ENCODE measurements at regions not wholly inside any gene's neighbourhood (a gene's known extent, or its start where the extent isn't known, plus 50 kb on each side); places are given as distances from the start of the nearest gene placed in this dataset.

DNA sequence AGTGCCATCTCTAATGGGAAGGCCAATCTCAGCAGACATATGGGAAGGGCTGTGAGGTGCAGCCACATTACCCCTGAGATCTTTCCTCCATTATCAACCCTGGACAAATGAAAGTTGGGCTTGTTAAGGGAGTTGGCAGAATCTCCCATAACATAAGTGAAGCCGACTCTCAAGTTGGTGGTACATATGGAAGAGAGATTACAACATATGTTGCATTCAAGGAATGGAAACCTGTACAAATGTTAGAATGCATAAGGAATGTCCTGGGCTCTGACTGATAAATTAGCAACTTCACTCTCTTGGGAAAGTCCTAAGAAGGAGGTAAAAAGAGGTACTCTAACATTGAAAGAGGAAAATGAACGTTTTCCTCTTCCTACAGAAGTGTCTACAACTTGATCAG, 288.7 kb downstream of the IL20RB start:
- Mint-ChIP-seq H3K4me3 (no peak overlapping the region), H3K27ac (no peak overlapping the region), H3K4me1 (no peaks in the 10 kb centered on the region), H3K9me3 (peaks cover 2% of the 10 kb centered on the region), H3K27me3 (no peaks in the 10 kb centered on the region), H3K36me3 (ENCODE audit: low read depth) (no peaks in the 10 kb centered on the region)
- no peak for DNase-seq
- ChIA-PET CTCF (no interaction called here), POLR2A (no interaction called here)

DNA sequence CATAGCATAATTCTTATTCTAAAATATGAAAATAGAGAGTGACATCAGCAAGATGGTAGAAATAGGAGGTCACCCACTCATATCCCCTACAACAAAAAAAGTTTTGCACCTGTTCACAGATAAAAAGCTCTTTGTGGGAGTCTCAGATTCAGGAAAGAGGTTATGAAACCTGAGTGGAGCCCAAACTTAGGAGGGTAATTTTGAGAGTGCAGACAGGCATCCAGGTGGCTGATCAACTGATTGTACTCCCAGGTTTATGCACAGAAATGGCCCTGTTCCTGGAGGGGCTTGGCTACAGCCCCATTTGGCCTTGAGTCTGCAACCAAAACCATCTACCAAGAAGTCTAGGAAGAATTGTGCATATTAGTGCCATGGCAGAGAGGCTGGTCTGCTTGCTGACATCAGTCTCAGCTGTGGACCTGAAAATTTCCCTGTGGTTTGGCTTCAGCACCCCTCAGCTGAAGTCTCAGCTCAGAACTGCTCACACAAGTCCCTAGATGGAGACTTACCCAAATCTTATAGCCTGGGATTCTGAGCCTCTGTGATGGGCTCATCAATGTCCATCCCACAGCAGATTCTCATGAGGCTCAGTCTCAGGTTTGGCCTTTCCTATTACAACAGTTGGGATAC, 291.6 kb downstream of the IL20RB start:
- no peaks in the 10 kb centered on the region for H3K36me3 Mint-ChIP-seq (ENCODE audit: low read depth)
- peaks cover 2% of the 10 kb centered on the region for H3K9me3 Mint-ChIP-seq
- no peaks in the 10 kb centered on the region for H3K27me3 Mint-ChIP-seq
- H3K4me1 Mint-ChIP-seq, result no peaks in the 10 kb centered on the region
- no peak overlapping the region for H3K27ac Mint-ChIP-seq
- ChIA-PET CTCF (no interaction called here), POLR2A (no interaction called here)
- no peak for DNase-seq
- H3K4me3 Mint-ChIP-seq, result no peak overlapping the region

DNA sequence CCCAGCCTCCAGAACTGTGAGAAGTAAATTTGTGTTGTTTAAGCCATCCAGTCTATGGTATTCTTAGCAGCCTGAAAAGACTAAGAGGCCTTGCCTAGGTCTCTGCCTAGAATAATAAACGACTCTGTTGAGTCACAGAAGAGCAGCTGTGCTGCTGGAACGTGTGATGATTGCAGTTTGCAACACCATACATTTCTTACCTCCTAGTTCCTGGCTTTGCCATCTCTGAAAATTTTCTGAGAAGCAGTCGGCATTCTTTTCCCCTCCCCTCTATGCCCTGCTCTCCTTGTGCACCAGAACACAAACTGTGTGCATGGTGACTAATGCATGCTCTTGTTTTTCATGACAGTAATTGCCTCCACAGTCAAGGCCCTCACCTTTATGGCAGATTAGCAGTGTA, 301.3 kb downstream of the IL20RB start:
- Mint-ChIP-seq H3K9me3 (no peaks in the 10 kb centered on the region), H3K27ac (no peak overlapping the region), H3K4me1 (no peaks in the 10 kb centered on the region), H3K4me3 (no peak overlapping the region), H3K36me3 (ENCODE audit: low read depth) (no peaks in the 10 kb centered on the region), H3K27me3 (no peaks in the 10 kb centered on the region)
- ChIA-PET POLR2A (no interaction called here), CTCF (no interaction called here)
- no peak for DNase-seq

DNA sequence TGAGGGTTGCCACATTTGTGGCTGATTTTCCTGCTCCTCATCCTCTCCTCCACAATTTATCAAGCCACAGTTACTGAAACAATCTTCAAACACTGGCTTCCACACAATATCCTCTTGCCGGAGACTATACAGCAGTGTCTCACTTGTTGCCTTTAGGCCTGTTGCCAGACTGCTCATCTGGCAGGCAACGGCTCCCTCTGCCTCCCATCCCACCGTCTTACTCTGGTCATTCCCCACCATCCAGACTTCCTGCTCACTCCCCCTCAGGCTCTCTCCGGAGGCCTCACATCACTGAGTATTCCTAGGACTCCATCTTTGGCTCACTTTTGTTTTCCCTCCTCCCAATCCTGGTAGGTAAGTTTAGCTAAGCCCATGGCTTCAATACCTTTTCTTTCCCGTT, 301.9 kb downstream of the IL20RB start:
- H3K27me3 Mint-ChIP-seq, result no peaks in the 10 kb centered on the region
- H3K27ac Mint-ChIP-seq, result no peak overlapping the region
- POLR2A ChIA-PET, result no interaction called here
- no peaks in the 10 kb centered on the region for H3K4me1 Mint-ChIP-seq
- no peaks in the 10 kb centered on the region for H3K36me3 Mint-ChIP-seq (ENCODE audit: low read depth)
- no peak for DNase-seq
- CTCF ChIA-PET, result no interaction called here
- no peak overlapping the region for H3K4me3 Mint-ChIP-seq
- H3K9me3 Mint-ChIP-seq, result no peaks in the 10 kb centered on the region

DNA sequence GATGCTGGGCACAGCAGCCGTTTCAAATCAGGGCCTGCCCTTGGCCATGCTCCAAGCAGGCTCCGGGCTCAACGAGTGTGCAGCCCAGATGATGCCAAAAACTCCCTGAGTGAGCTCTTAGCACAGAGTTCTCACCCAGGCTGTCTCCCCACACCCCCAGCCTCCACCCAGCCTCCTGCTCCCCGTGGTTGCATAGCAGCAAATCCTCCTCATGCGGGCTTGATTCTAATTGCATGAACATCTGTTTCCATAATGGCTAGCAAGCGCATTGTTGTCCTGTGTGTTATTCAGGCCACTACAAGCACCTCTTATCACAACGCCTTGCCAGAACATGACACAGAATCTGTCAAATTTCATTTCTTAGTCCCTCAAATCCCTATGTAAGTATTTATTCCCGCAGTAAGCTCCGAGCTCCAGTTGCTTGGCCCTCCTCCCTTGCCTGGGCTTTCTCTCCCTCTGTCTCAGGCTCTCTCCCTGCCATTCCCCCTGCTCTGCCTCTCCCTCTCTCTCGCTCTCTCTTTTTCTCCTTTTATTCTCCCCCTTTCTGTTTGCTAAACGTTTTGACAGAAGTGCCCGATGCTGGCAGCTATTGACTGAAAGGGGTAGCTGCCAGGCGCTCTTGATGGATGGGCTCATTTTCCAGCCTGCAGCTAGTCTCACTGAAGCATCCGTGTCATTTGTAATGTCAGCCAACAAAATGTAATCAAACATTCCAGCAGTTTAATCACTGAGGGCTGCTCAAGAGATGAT, 306.5 kb downstream of the IL20RB start:
- no peaks in the 10 kb centered on the region for H3K9me3 Mint-ChIP-seq
- no peak for DNase-seq
- ChIA-PET CTCF (no interaction called here), POLR2A (no interaction called here)
- H3K27me3 Mint-ChIP-seq, result no peaks in the 10 kb centered on the region
- no peak overlapping the region for H3K4me3 Mint-ChIP-seq
- no peaks in the 10 kb centered on the region for H3K36me3 Mint-ChIP-seq (ENCODE audit: low read depth)
- H3K4me1 Mint-ChIP-seq, result no peaks in the 10 kb centered on the region
- no peak overlapping the region for H3K27ac Mint-ChIP-seq

DNA sequence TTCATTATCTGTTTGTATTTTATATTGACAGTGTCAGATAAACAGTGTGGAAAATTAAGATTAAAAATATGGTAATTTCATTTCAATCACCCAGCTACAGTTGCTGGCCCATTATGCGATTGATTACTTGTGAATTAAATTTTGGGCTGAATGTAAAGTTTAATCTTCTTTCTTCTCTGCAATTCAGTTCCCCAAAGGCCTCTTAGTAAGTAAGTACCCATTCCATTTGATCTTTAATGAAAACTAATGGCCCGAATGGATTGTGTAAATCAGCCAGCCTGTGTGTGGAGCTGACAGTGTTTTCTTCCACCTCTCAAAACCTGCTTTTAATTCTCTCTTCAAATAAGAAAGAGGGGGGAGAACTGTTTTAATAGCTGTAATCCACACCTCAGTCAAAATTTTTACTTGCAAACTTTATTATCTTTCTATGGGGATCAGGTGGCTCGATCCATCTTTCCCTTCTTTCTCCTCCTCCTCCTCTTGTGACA, 307.1 kb downstream of the IL20RB start:
- POLR2A ChIA-PET, result no interaction called here

DNA sequence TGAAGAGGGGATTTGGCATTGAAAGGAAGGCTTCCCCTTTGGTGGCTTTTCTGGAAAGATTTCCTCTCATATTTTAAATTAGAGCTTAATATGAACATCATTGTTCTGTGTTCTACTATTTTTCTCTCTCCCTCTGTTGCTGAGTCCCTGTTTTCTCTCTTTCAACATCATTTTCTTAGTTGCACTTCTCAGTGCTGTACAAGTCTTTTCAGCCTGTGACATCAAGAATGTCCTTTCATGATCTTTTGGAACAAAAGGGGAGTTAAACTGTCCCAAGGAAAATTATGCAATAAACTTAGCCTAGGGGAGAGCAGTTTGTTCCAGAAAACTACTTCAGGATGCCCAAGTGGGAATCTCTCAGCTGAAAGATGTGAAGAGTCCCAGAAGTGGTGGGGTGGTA, 325.1 kb downstream of the IL20RB start:
- no peak for DNase-seq
- POLR2A ChIA-PET, result interaction anchor here (1.4 kb wide), 1 partner anchor 12 kb away, joined by 3 read pairs; no protein-coding TSS in a partner anchor
- no peak overlapping the region for H3K27ac Mint-ChIP-seq
- CTCF ChIA-PET, result interaction anchor here (0.7 kb wide), 1 partner anchor 172 kb away, joined by 3 read pairs; no protein-coding TSS in a partner anchor
- H3K9me3 Mint-ChIP-seq, result no peaks in the 10 kb centered on the region
- H3K27me3 Mint-ChIP-seq, result no peaks in the 10 kb centered on the region
- H3K36me3 Mint-ChIP-seq (ENCODE audit: low read depth), result no peaks in the 10 kb centered on the region
- no peaks in the 10 kb centered on the region for H3K4me1 Mint-ChIP-seq
- no peak overlapping the region for H3K4me3 Mint-ChIP-seq

More for the DNA sequence above, 307.1 kb downstream of the IL20RB start:
- DNase-seq, result no peak
- Mint-ChIP-seq H3K9me3 (no peaks in the 10 kb centered on the region), H3K27me3 (no peaks in the 10 kb centered on the region), H3K4me3 (no peak overlapping the region), H3K36me3 (ENCODE audit: low read depth) (no peaks in the 10 kb centered on the region), H3K4me1 (no peaks in the 10 kb centered on the region), H3K27ac (no peak overlapping the region)
- CTCF ChIA-PET, result no interaction called here

DNA sequence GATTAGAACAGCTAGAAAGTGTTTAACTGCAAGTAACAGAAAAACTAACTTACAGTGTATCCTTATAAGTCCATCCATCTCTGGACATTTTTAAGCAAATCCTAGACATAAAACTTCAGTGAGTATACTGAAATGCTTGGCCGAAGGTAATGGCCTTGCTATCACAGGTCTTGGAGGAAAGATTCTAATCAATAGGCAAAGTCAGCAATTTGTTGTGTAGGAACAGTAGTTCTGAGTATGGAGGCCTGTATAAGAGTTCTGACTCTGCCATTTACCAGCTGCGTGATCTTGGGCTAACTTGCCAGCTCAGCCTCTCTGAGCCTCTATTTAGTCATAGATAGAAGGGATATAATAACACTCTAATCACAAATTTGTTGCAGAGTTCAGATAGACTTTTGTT, 328.1 kb downstream of the IL20RB start:
- no peaks in the 10 kb centered on the region for H3K4me1 Mint-ChIP-seq
- ChIA-PET POLR2A (no interaction called here), CTCF (interaction anchor here (1.1 kb wide), 1 partner anchor 253 kb away, joined by 3 read pairs; no protein-coding TSS in a partner anchor)
- DNase-seq, result no peak
- H3K9me3 Mint-ChIP-seq, result no peaks in the 10 kb centered on the region
- H3K36me3 Mint-ChIP-seq (ENCODE audit: low read depth), result no peaks in the 10 kb centered on the region
- no peaks in the 10 kb centered on the region for H3K27me3 Mint-ChIP-seq
- H3K4me3 Mint-ChIP-seq, result no peak overlapping the region
- H3K27ac Mint-ChIP-seq, result no peak overlapping the region

DNA sequence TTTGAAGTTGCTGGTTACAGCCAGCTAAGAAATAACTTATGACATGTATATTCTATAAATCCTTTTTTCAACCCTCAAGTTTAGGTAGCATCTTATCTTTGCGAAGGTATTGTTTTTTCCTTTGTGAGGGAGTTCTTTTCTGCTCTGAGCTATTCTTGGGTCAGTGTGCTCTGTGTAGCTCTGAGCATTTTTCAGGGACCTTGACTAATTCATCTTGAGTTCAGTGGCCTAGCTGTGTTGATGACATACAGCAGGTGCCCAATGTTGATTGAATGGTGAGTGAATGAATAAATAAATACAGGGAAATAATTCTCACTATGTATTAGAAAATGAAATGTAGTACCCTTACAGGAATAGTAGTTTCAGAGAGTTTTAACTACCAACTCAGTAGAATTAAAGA, 335.3 kb downstream of the IL20RB start:
- no peak overlapping the region for H3K27ac Mint-ChIP-seq
- ChIA-PET CTCF (no interaction called here), POLR2A (no interaction called here)
- no peaks in the 10 kb centered on the region for H3K27me3 Mint-ChIP-seq
- no peaks in the 10 kb centered on the region for H3K4me1 Mint-ChIP-seq
- no peaks in the 10 kb centered on the region for H3K9me3 Mint-ChIP-seq
- no peak for DNase-seq
- no peak overlapping the region for H3K4me3 Mint-ChIP-seq
- H3K36me3 Mint-ChIP-seq (ENCODE audit: low read depth), result no peaks in the 10 kb centered on the region

DNA sequence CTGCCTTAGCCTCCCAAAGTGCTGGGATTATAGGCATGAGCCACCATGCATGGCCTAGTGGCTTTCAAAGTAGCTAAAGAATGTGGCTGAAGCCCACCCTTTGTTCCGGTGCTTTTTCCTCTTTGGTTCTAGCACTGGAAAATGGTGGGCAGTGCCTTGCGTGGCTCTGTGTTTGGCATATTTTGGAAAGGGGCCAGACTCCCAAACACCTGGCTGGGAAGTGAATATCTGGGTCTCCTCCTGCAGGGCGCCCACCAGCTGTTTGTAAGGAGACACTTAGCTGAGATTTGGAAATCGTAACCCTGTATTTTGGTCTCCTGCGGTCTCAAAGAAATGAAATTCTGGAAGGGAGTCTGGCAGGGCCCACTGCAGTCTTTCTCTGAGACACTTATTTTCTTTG, 336.4 kb downstream of the IL20RB start:
- no peaks in the 10 kb centered on the region for H3K36me3 Mint-ChIP-seq (ENCODE audit: low read depth)
- no peaks in the 10 kb centered on the region for H3K4me1 Mint-ChIP-seq
- H3K27ac Mint-ChIP-seq, result no peak overlapping the region
- H3K27me3 Mint-ChIP-seq, result no peaks in the 10 kb centered on the region
- ChIA-PET CTCF (interaction anchor here (1.2 kb wide), 1 partner anchor 12 kb away, joined by 3 read pairs; no protein-coding TSS in a partner anchor), POLR2A (no interaction called here)
- no peak for DNase-seq
- no peak overlapping the region for H3K4me3 Mint-ChIP-seq
- no peaks in the 10 kb centered on the region for H3K9me3 Mint-ChIP-seq

DNA sequence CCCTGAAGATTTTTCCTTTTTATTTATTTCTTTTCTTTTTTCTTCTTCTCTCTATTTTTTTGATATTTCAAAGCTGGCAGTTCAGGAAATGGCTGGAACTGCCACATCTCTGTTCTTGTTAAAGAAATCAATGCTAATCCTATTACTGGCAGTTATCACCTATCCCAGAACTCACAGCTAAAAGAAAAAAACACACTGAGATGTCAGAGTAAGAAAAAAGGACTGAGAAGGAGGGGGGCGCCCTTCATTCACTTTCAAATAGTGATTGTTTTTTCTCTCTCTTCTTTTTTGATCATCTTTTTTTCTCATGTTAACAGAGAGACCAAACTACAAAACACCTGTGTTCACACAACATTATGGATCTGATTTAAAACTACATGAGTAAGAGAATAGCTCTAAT, 337.1 kb downstream of the IL20RB start:
- CTCF ChIA-PET, result interaction anchor here (1.2 kb wide), 1 partner anchor 13 kb away, joined by 3 read pairs; no protein-coding TSS in a partner anchor
- Mint-ChIP-seq H3K4me3 (no peak overlapping the region), H3K9me3 (no peaks in the 10 kb centered on the region), H3K27me3 (no peaks in the 10 kb centered on the region), H3K36me3 (ENCODE audit: low read depth) (no peaks in the 10 kb centered on the region), H3K4me1 (no peaks in the 10 kb centered on the region), H3K27ac (no peak overlapping the region)
- DNase-seq, result no peak
- POLR2A ChIA-PET, result interaction anchor here (1.0 kb wide), 1 partner anchor 12 kb away, joined by 3 read pairs; no protein-coding TSS in a partner anchor

DNA sequence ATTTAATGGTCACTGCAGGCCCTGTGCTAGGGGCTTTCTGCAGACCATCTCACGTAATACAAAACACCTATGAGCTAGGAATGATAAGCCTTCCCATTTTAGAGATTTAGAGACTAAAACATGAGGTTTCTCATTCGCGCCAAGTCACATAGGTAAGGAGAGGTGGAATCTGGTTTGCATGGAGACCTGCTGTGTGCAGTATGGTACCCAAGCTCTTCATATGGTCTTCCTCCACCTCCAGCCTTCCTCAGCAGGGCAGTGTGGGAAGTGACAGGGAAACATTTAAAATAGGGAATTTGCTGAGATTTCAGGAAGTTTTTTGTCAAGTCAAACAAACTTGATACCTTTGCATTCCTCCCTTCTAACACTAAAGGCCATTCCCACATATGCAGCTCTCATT, 337.6 kb downstream of the IL20RB start:
- H3K27ac Mint-ChIP-seq, result no peak overlapping the region
- H3K4me1 Mint-ChIP-seq, result no peaks in the 10 kb centered on the region
- no peaks in the 10 kb centered on the region for H3K36me3 Mint-ChIP-seq (ENCODE audit: low read depth)
- no peak overlapping the region for H3K4me3 Mint-ChIP-seq
- ChIA-PET CTCF (no interaction called here), POLR2A (interaction anchor here (1.0 kb wide), 1 partner anchor 13 kb away, joined by 3 read pairs; no protein-coding TSS in a partner anchor)
- H3K27me3 Mint-ChIP-seq, result no peaks in the 10 kb centered on the region
- no peak for DNase-seq
- H3K9me3 Mint-ChIP-seq, result no peaks in the 10 kb centered on the region

DNA sequence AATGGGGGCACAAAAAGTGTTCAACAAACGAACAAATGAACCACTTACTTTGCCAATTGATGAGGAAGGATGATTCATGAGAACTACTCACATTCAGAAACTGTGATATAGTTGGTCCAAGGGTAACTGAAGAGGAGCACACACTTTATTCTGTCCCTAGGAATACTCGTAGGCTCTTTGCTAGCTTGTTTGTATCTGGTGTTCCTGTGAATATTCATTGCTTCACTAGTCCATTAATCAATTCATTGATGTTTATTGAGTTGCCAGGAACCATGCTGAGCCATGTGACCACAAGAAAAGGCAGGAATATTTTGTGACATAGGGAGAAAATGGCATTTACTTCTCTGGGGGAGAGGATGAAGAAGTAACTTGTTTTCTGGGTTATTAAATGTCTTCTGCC, 338.3 kb downstream of the IL20RB start:
- H3K4me1 Mint-ChIP-seq, result no peaks in the 10 kb centered on the region
- no peak overlapping the region for H3K27ac Mint-ChIP-seq
- DNase-seq, result no peak
- no peaks in the 10 kb centered on the region for H3K27me3 Mint-ChIP-seq
- POLR2A ChIA-PET, result no interaction called here
- no peaks in the 10 kb centered on the region for H3K9me3 Mint-ChIP-seq
- H3K36me3 Mint-ChIP-seq (ENCODE audit: low read depth), result no peaks in the 10 kb centered on the region
- CTCF ChIA-PET, result no interaction called here
- no peak overlapping the region for H3K4me3 Mint-ChIP-seq

DNA sequence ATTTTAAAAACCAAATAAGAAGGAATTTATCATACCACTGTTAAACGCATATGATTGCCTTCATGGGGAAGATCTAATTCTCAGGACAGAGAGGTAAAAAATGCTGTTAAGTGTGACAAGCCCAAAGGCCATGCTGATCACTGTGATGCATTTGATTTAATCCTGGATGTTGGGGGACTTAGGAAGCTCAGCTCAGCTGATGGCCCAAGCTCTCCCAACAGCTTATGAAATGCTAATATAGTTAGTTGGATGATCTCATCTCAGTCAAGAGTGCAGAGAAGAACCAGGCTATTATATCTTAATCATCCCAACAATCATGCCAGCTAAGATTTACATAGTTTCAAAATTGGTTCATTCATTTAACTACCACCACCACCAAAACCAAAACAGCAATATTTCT, 340.0 kb downstream of the IL20RB start:
- H3K9me3 Mint-ChIP-seq, result no peaks in the 10 kb centered on the region
- no peak overlapping the region for H3K4me3 Mint-ChIP-seq
- POLR2A ChIA-PET, result no interaction called here

More for the DNA sequence above, 340.0 kb downstream of the IL20RB start:
- H3K4me1 Mint-ChIP-seq, result no peaks in the 10 kb centered on the region
- CTCF ChIA-PET, result no interaction called here
- no peak for DNase-seq
- no peaks in the 10 kb centered on the region for H3K36me3 Mint-ChIP-seq (ENCODE audit: low read depth)
- no peak overlapping the region for H3K27ac Mint-ChIP-seq
- H3K27me3 Mint-ChIP-seq, result no peaks in the 10 kb centered on the region

Data from activated CD4-positive, alpha-beta memory T cell treated with anti-CD3 and anti-CD28 coated beads, Interleukin-2, amount 10 ng/mL, durations not matched to agents 7 days and 5 days (primary cell).